ENCODE measurements at regions not wholly inside any gene's neighbourhood (a gene's known extent, or its start where the extent isn't known, plus 50 kb on each side); places are given as distances from the start of the nearest gene placed in this dataset.

DNA sequence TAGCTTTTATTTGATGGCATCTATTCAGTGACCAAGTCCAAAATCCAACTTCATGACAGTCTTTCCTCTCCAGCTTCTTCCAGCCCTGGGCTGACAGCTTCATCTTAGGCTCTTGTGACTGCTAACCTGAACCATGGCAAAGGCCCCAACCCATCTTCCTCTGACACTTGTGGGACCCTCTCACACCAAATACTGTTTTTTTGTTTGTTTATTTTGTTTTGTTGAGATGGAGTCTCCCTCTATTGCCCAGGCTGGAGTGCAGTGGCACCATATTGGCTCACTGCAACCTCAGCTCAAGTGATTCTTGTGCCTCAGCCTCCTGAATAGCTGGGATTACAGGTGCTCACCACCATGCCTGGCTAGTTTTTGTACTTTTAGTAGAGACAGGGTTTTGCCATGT, 265.2 kb downstream of the GATA3 start:
- TF ChIP-seq SUZ12 (IDR thresholded peaks at IDR 0.05; ENCODE audit: extremely low read depth, insufficient read depth, insufficient read length) (no peak), ZNF274 (IDR thresholded peaks at IDR 0.05; ENCODE audit: low read depth, low read length) (no peak)
